ENCODE measurements at regions not wholly inside any gene's neighbourhood (a gene's known extent, or its start where the extent isn't known, plus 50 kb on each side); places are given as distances from the start of the nearest gene placed in this dataset.
"Not testable (repeated sequence)": the region's sequence is repeated elsewhere in the genome, so short reads cannot be mapped to it uniquely, and the experiment has no call there.

- WGBS = 80% methylated on average over 8 of the region's 8 CpGs
- H3K4me3 ChIP-seq = no peak overlapping the region
- H3K9me3 ChIP-seq = no peaks in the 10 kb centered on the region
- no peaks in the 10 kb centered on the region for H3K36me3 ChIP-seq
- no peak overlapping the region for H3K27ac ChIP-seq (replicated peaks in 1 of 4)
- no peaks in the 10 kb centered on the region for H3K4me1 ChIP-seq
- H3K27me3 ChIP-seq = no peaks in the 10 kb centered on the region
- intact Hi-C loops (cut with DNase I) = no loop called here
- TF ChIP-seq CTCF (IDR thresholded peaks at IDR 0.05) (no peak), POLR2A (IDR thresholded peaks at IDR 0.05; ENCODE audit: low read depth) (no peak), EP300 (IDR thresholded peaks at IDR 0.05) (no peak), POLR2AphosphoS5 (IDR thresholded peaks at IDR 0.05) (no peak)
- DNase-seq (ENCODE audit: extremely low spot score) = no peak
Observed at GRCh38 chr13:107788464-107789165, 426.7 kb downstream of the LIG4 start.

- not testable (repeated sequence) for H3K27me3 ChIP-seq
- no CpG with 5 or more reads among the region's 39 CpGs for WGBS
Observed at GRCh38 chr13:107782646-107783045, 432.7 kb downstream of the LIG4 start.

GRCh38 chr13:107778094-107778493, 437.2 kb downstream of the LIG4 start:
- Histone ChIP-seq H3K9me3 (no peaks in the 10 kb centered on the region), H3K27ac (replicated peaks in 1 of 4) (no peak overlapping the region), H3K36me3 (no peaks in the 10 kb centered on the region), H3K4me1 (no peaks in the 10 kb centered on the region), H3K4me3 (no peak overlapping the region), H3K27me3 (no peaks in the 10 kb centered on the region)
- TF ChIP-seq EP300 (IDR thresholded peaks at IDR 0.05) (no peak), CTCF (IDR thresholded peaks at IDR 0.05) (no peak), POLR2A (IDR thresholded peaks at IDR 0.05; ENCODE audit: low read depth) (no peak), POLR2AphosphoS5 (IDR thresholded peaks at IDR 0.05) (no peak)
- no peak for DNase-seq (ENCODE audit: extremely low spot score)
- 44% methylated on average over 1 of the region's 1 CpG for WGBS
- intact Hi-C loops (cut with DNase I) = no loop called here

More at GRCh38 chr13:107782646-107783045, 432.7 kb downstream of the LIG4 start:
- intact Hi-C loops (cut with DNase I); H3K4me1 ChIP-seq; H3K36me3 ChIP-seq; DNase-seq (ENCODE audit: extremely low spot score); H3K27ac ChIP-seq (replicated peaks in 1 of 4); H3K4me3 ChIP-seq; H3K9me3 ChIP-seq: not testable (repeated sequence)

- H3K27ac ChIP-seq (replicated peaks in 1 of 4) = no peak overlapping the region
- no peaks in the 10 kb centered on the region for H3K27me3 ChIP-seq
- H3K9me3 ChIP-seq = no peaks in the 10 kb centered on the region
- DNase-seq (ENCODE audit: extremely low spot score) = no peak
- no peaks in the 10 kb centered on the region for H3K36me3 ChIP-seq
- no peaks in the 10 kb centered on the region for H3K4me1 ChIP-seq
- H3K4me3 ChIP-seq = no peak overlapping the region
- intact Hi-C loops (cut with DNase I) = no loop called here
- TF ChIP-seq EP300 (IDR thresholded peaks at IDR 0.05) (no peak), CTCF (IDR thresholded peaks at IDR 0.05) (no peak), POLR2A (IDR thresholded peaks at IDR 0.05; ENCODE audit: low read depth) (no peak), POLR2AphosphoS5 (IDR thresholded peaks at IDR 0.05) (no peak)
Observed at GRCh38 chr13:107770541-107770940, 444.8 kb downstream of the LIG4 start.

GRCh38 chr13:107767119-107767518, 448.2 kb downstream of the LIG4 start:
- DNase-seq (ENCODE audit: extremely low spot score) = no peak
- no peaks in the 10 kb centered on the region for H3K4me1 ChIP-seq
- WGBS = 78% methylated on average over 3 of the region's 3 CpGs
- H3K27ac ChIP-seq (replicated peaks in 1 of 4) = no peak overlapping the region
- no peaks in the 10 kb centered on the region for H3K36me3 ChIP-seq
- TF ChIP-seq POLR2A (IDR thresholded peaks at IDR 0.05; ENCODE audit: low read depth) = no peak
- no peak for TF ChIP-seq CTCF (IDR thresholded peaks at IDR 0.05)
- TF ChIP-seq EP300 (IDR thresholded peaks at IDR 0.05) = no peak
- TF ChIP-seq POLR2AphosphoS5 (IDR thresholded peaks at IDR 0.05) = no peak
- H3K27me3 ChIP-seq = no peaks in the 10 kb centered on the region
- intact Hi-C loops (cut with DNase I) = no loop called here
- H3K9me3 ChIP-seq = no peaks in the 10 kb centered on the region
- H3K4me3 ChIP-seq = no peak overlapping the region
